CD8-positive, alpha-beta memory T cell (primary cell): ENCODE measurements at regions not wholly inside any gene's neighbourhood (a gene's known extent, or its start where the extent isn't known, plus 50 kb on each side); places are given as distances from the start of the nearest gene placed in this dataset.

Experiments used
- CTCF ChIA-PET: fragments of 350-600 bp; sonication (Branson Sonifier 250); formaldehyde crosslinking; loops from one replicate; lab custom pipeline; 2021; ENCODE audit warnings: antibody characterized with exemption; lab: Charles Lee
- POLR2A ChIA-PET: fragments of 350-600 bp; sonication (Branson Sonifier 250); formaldehyde crosslinking; loops from one replicate; lab custom pipeline; 2021; ENCODE audit warnings: antibody characterized with exemption; lab: Charles Lee
- DNase-seq, 5 donors: peaks; one replicate each; pipeline versions ENCODE4 v3.0.0 to v3.0.0-alpha.2; 2020 to 2022; ENCODE audit warnings: mixed read lengths in 1 of 5
- H3K27ac ChIP-seq: one replicate; pipeline ENCODE4 v1.7.0; 2013; ENCODE audit warnings: low read depth, mild to moderate bottlenecking, low read length, moderate library complexity
- H3K27me3 ChIP-seq: 2 replicates; pipeline ENCODE4 v1.7.0; 2013; ENCODE audit warnings: low read length, mild to moderate bottlenecking; ENCODE audit not compliant: insufficient read depth, poor library complexity, severe bottlenecking
- H3K36me3 ChIP-seq: 2 replicates; pipeline ENCODE4 v1.7.0; 2013; ENCODE audit warnings: mild to moderate bottlenecking, low read length, moderate library complexity; ENCODE audit not compliant: insufficient read depth
- H3K4me1 ChIP-seq: 2 replicates; pipeline ENCODE4 v1.7.0; 2013; ENCODE audit warnings: mild to moderate bottlenecking, low read length, moderate library complexity; ENCODE audit not compliant: insufficient read depth
- H3K4me3 ChIP-seq: 2 replicates; pipeline ENCODE4 v1.7.0; 2013; ENCODE audit warnings: mild to moderate bottlenecking, low read length
- H3K9me3 ChIP-seq: 2 replicates; pipeline ENCODE4 v1.7.0; 2013; ENCODE audit warnings: mild to moderate bottlenecking, low read length
- H3K27ac Mint-ChIP-seq, 8 donors: one replicate each; pipeline ENCODE4 v1.8.0; 2020 to 2021; ENCODE audit warnings: mixed read lengths in 8 of 8, mild to moderate bottlenecking in 6 of 8, inconsistent platforms in 3 of 8, moderate library complexity in 3 of 8
- H3K27me3 Mint-ChIP-seq, 2 donors: one replicate each; pipeline ENCODE4 v1.8.0; 2020 to 2021; ENCODE audit warnings: mixed read lengths in 2 of 2, mild to moderate bottlenecking in 1 of 2, moderate library complexity in 1 of 2
- H3K36me3 Mint-ChIP-seq, 3 donors: one replicate each; pipeline ENCODE4 v1.8.0; 2020 to 2021; ENCODE audit warnings: mixed read lengths in 3 of 3, inconsistent platforms in 1 of 3, mild to moderate bottlenecking in 1 of 3
- H3K4me1 Mint-ChIP-seq, 3 donors: one replicate each; pipeline ENCODE4 v1.8.0; 2020 to 2021; ENCODE audit warnings: mixed read lengths in 3 of 3, inconsistent platforms in 1 of 3, mild to moderate bottlenecking in 1 of 3
- H3K4me3 Mint-ChIP-seq, 7 donors: one replicate each; pipeline ENCODE4 v1.8.0; 2020 to 2021; ENCODE audit warnings: mixed read lengths in 7 of 7, mild to moderate bottlenecking in 6 of 7, moderate library complexity in 4 of 7, inconsistent platforms in 2 of 7
- H3K9me3 Mint-ChIP-seq, 5 donors: one replicate each; pipeline ENCODE4 v1.8.0; 2020 to 2022; ENCODE audit warnings: mixed read lengths in 5 of 5, mild to moderate bottlenecking in 3 of 5, moderate library complexity in 2 of 5, inconsistent platforms in 1 of 5

GRCh38 chr4:36422607-36423006, 141.2 kb downstream of the DTHD1 start:
- Mint-ChIP-seq H3K36me3 (no peaks in the 10 kb centered on the region), H3K27ac (no peak overlapping the region), H3K4me3 (no peak overlapping the region), H3K9me3 (no peaks in the 10 kb centered on the region), H3K4me1 (no peaks in the 10 kb centered on the region), H3K27me3 (peaks cover 4 to 34% of the 10 kb centered on the region in 2 donors)
- H3K27ac ChIP-seq = no peak overlapping the region
- H3K27me3 ChIP-seq = peaks cover under 1% of the 10 kb centered on the region
- ChIA-PET POLR2A (no interaction called here), CTCF (no interaction called here)
- H3K9me3 ChIP-seq = no peaks in the 10 kb centered on the region
- H3K4me1 ChIP-seq = no peaks in the 10 kb centered on the region
- no peak for DNase-seq
- H3K36me3 ChIP-seq = no peaks in the 10 kb centered on the region
- H3K4me3 ChIP-seq = no peak overlapping the region

DNA sequence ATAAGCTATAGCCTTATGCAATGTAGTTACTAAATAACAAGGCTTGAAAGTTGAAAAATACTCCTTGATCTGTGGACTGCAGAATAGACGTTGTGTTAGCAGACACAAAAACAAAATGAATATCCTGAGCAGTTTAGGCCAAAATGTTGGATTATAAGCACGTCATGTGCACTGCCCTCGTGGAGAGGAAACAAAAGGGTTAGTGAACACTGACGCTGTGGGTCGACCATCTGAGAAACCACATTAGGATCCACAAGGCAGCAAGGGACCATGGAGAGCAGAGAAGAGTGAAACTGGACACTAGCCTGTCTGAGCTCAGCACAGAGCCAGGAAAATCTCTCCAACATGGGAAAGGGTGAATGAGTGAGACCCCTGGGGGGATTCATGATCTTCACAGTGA, 145.3 kb downstream of the DTHD1 start:
- no peaks in the 10 kb centered on the region for H3K9me3 ChIP-seq
- DNase-seq = no peak
- peaks cover 8 to 20% of the 10 kb centered on the region in 2 donors for H3K27me3 Mint-ChIP-seq
- H3K4me3 Mint-ChIP-seq = no peak overlapping the region
- CTCF ChIA-PET = interaction anchor here (1.0 kb wide), 1 partner anchor 27 kb away, joined by 4 read pairs; no protein-coding TSS in a partner anchor
- H3K36me3 ChIP-seq = no peaks in the 10 kb centered on the region
- no peaks in the 10 kb centered on the region for H3K27me3 ChIP-seq
- no peaks in the 10 kb centered on the region for H3K4me1 ChIP-seq
- H3K4me1 Mint-ChIP-seq = no peaks in the 10 kb centered on the region
- H3K9me3 Mint-ChIP-seq = no peaks in the 10 kb centered on the region
- no peak overlapping the region for H3K27ac Mint-ChIP-seq
- no peak overlapping the region for H3K4me3 ChIP-seq
- H3K36me3 Mint-ChIP-seq = no peaks in the 10 kb centered on the region
- no peak overlapping the region for H3K27ac ChIP-seq
- POLR2A ChIA-PET = no interaction called here

DNA sequence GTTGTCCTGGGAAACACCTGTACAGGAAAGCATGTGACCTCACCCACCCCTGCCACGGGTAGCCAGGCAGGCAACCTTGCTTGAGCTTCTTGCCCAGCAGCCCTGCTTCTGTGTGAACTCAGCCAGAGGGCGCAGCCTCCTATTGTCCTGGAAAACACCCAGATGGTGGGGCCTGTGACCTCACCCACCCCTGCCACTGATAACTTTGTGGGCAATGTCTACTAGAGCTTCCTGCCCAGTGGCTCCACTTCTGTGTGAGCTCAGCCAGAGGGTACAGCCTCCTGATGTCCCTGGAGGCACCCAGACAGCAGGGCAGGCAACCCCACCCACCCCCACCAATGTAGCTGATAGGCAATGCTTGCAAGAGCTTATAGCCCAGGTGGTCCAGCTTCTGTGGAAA, 146.3 kb downstream of the DTHD1 start:
- CTCF ChIA-PET = interaction anchor here (1.0 kb wide), 1 partner anchor 28 kb away, joined by 4 read pairs; no protein-coding TSS in a partner anchor

GRCh38 chr4:36432586-36432985, 151.2 kb downstream of the DTHD1 start:
- H3K27me3 ChIP-seq = no peaks in the 10 kb centered on the region
- Mint-ChIP-seq H3K27me3 (peaks cover 8 to 16% of the 10 kb centered on the region in 2 donors), H3K4me3 (no peak overlapping the region), H3K27ac (no peak overlapping the region), H3K4me1 (no peaks in the 10 kb centered on the region), H3K36me3 (peaks cover 0 to 12% (median 0%) of the 10 kb centered on the region in 3 donors), H3K9me3 (peaks cover 11 to 20% (median 13%) of the 10 kb centered on the region in 5 donors)
- H3K9me3 ChIP-seq = no peaks in the 10 kb centered on the region
- CTCF ChIA-PET = no interaction called here
- POLR2A ChIA-PET = no interaction called here
- no peak overlapping the region for H3K4me3 ChIP-seq
- no peak overlapping the region for H3K27ac ChIP-seq
- no peak for DNase-seq
- no peaks in the 10 kb centered on the region for H3K4me1 ChIP-seq
- H3K36me3 ChIP-seq = no peaks in the 10 kb centered on the region

More for the DNA sequence above, 146.3 kb downstream of the DTHD1 start:
- Histone ChIP-seq H3K36me3 (no peaks in the 10 kb centered on the region), H3K27me3 (no peaks in the 10 kb centered on the region), H3K27ac (no peak overlapping the region), H3K9me3 (no peaks in the 10 kb centered on the region), H3K4me1 (no peaks in the 10 kb centered on the region), H3K4me3 (no peak overlapping the region)
- POLR2A ChIA-PET = no interaction called here
- Mint-ChIP-seq H3K4me1 (no peaks in the 10 kb centered on the region), H3K27me3 (peaks cover 8 to 20% of the 10 kb centered on the region in 2 donors), H3K27ac (peak overlapping the region in 1 of 8 donors; percentile 31), H3K4me3 (no peak overlapping the region), H3K36me3 (no peaks in the 10 kb centered on the region), H3K9me3 (no peaks in the 10 kb centered on the region)
- no peak for DNase-seq

DNA sequence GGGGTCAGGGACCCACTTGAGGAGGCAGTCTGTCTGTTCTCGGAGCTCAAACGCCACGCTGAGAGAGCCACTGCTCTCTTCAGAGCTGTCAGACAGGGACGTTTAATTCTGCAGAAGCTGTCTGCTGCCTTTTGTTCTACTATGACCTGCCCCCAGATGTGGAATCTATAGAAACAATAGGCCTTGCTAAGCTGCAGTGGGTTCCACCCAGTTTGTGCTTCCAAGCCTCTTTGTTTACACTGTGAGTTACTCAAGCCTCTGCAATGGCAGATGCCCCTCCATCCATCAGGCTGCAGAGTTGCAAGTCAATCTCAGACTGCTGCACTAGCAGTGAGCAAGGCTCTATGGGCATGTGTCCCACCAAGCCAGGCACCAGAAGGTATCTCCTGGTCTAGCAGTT, 158.1 kb downstream of the DTHD1 start:
- Mint-ChIP-seq H3K4me3 (no peak overlapping the region), H3K36me3 (peaks cover 0 to 22% (median 0%) of the 10 kb centered on the region in 3 donors), H3K9me3 (peaks cover 11 to 30% (median 17%) of the 10 kb centered on the region in 5 donors), H3K27me3 (peaks cover 11 to 23% of the 10 kb centered on the region in 2 donors), H3K4me1 (no peaks in the 10 kb centered on the region), H3K27ac (no peak overlapping the region)
- Histone ChIP-seq H3K4me3 (no peak overlapping the region), H3K27ac (no peak overlapping the region), H3K4me1 (no peaks in the 10 kb centered on the region), H3K27me3 (no peaks in the 10 kb centered on the region), H3K36me3 (no peaks in the 10 kb centered on the region), H3K9me3 (no peaks in the 10 kb centered on the region)
- POLR2A ChIA-PET = no interaction called here
- no peak for DNase-seq
- CTCF ChIA-PET = no interaction called here

DNA sequence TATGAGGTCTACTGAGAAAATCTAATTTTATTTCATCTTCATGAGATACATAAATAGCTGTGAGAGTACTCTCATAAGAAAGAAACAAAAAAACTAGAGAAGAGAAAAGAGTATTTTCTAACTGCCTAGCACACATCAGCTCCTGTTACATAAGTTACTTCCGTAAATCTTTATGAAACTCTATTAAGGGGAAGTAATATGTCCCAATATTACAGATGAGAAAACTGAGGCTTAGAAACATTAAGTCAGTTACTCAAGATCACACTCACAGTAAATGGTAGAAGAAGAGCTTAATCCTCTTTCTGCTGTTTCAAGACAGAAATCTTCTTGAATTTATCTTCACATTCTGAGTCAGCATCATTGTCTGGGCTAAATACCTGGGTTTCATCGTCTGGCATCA, 164.1 kb downstream of the DTHD1 start:
- H3K9me3 Mint-ChIP-seq = no peaks in the 10 kb centered on the region
- H3K27ac Mint-ChIP-seq = no peak overlapping the region
- no peaks in the 10 kb centered on the region for H3K4me1 Mint-ChIP-seq
- no peak overlapping the region for H3K4me3 Mint-ChIP-seq
- Histone ChIP-seq H3K27me3 (no peaks in the 10 kb centered on the region), H3K27ac (no peak overlapping the region), H3K4me3 (no peak overlapping the region), H3K36me3 (no peaks in the 10 kb centered on the region), H3K9me3 (no peaks in the 10 kb centered on the region), H3K4me1 (no peaks in the 10 kb centered on the region)
- no peak for DNase-seq
- H3K27me3 Mint-ChIP-seq = peaks cover 7 to 29% of the 10 kb centered on the region in 2 donors
- ChIA-PET CTCF (no interaction called here), POLR2A (no interaction called here)
- no peaks in the 10 kb centered on the region for H3K36me3 Mint-ChIP-seq

DNA sequence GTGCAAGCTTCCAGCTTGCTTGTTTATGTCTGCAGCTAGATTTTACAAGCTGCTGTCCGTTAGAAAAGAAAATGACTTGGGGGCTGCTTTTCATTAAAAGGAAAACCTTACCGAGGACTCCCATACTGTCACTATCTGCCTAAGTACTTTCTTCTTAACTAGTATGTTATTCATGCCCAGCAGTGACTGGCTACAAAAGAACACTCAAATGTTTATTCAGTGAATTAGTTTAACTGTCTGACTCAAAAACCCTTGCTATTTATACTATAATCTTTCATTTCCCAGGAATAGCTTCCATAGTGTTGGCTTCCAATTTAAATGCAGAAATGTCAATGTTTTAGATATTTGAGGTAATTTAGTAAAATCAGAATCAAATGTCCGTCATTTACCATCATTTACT, 164.9 kb downstream of the DTHD1 start:
- H3K9me3 ChIP-seq = no peaks in the 10 kb centered on the region
- Mint-ChIP-seq H3K9me3 (no peaks in the 10 kb centered on the region), H3K36me3 (no peaks in the 10 kb centered on the region), H3K27me3 (peaks cover 7 to 21% of the 10 kb centered on the region in 2 donors), H3K4me3 (no peak overlapping the region), H3K27ac (no peak overlapping the region), H3K4me1 (no peaks in the 10 kb centered on the region)
- no peak overlapping the region for H3K4me3 ChIP-seq
- no peak overlapping the region for H3K27ac ChIP-seq
- no peak for DNase-seq
- ChIA-PET CTCF (no interaction called here), POLR2A (no interaction called here)
- no peaks in the 10 kb centered on the region for H3K4me1 ChIP-seq
- no peaks in the 10 kb centered on the region for H3K36me3 ChIP-seq
- H3K27me3 ChIP-seq = no peaks in the 10 kb centered on the region

GRCh38 chr4:36461344-36461743, 179.9 kb downstream of the DTHD1 start:
- peaks cover 0 to 2% (median 0%) of the 10 kb centered on the region in 3 donors for H3K36me3 Mint-ChIP-seq
- Histone ChIP-seq H3K27me3 (no peaks in the 10 kb centered on the region), H3K9me3 (no peaks in the 10 kb centered on the region), H3K4me3 (no peak overlapping the region), H3K36me3 (no peaks in the 10 kb centered on the region), H3K27ac (no peak overlapping the region), H3K4me1 (no peaks in the 10 kb centered on the region)
- H3K27ac Mint-ChIP-seq = no peak overlapping the region
- POLR2A ChIA-PET = no interaction called here
- CTCF ChIA-PET = no interaction called here
- peaks cover 0 to 8% of the 10 kb centered on the region in 2 donors for H3K27me3 Mint-ChIP-seq
- DNase-seq = no peak
- no peak overlapping the region for H3K4me3 Mint-ChIP-seq
- H3K9me3 Mint-ChIP-seq = peaks cover 0 to 4% (median under 1%) of the 10 kb centered on the region in 5 donors
- no peaks in the 10 kb centered on the region for H3K4me1 Mint-ChIP-seq
